ENCODE measurements at regions not wholly inside any gene's neighbourhood (a gene's known extent, or its start where the extent isn't known, plus 50 kb on each side); places are given as distances from the start of the nearest gene placed in this dataset.

GRCh38 chr12:111103583-111103982 is 183.2 kb upstream of the MYL2 start:
- Mint-ChIP-seq H3K4me3 (ENCODE audit: unreplicated experiment) (no peak overlapping the region), H3K27me3 (ENCODE audit: unreplicated experiment) (no peaks in the 10 kb centered on the region)

GRCh38 chr12:111102102-111102739 is 181.8 kb upstream of the MYL2 start:
- no peaks in the 10 kb centered on the region for H3K4me1 Mint-ChIP-seq (ENCODE audit: unreplicated experiment)
- DNase-seq (ENCODE audit: extremely low spot score, unreplicated experiment): no peak
- no peak overlapping the region for H3K27ac Mint-ChIP-seq (ENCODE audit: unreplicated experiment)

More at GRCh38 chr12:111103583-111103982, 183.2 kb upstream of the MYL2 start:
- Mint-ChIP-seq H3K27ac (ENCODE audit: unreplicated experiment) (no peak overlapping the region), H3K36me3 (ENCODE audit: unreplicated experiment) (no peaks in the 10 kb centered on the region), H3K9me3 (ENCODE audit: unreplicated experiment) (no peaks in the 10 kb centered on the region), H3K4me1 (ENCODE audit: unreplicated experiment) (no peaks in the 10 kb centered on the region)
- no peak for DNase-seq (ENCODE audit: extremely low spot score, unreplicated experiment)
- no peak for TF ChIP-seq CTCF (IDR thresholded peaks at IDR 0.05)

DNA sequence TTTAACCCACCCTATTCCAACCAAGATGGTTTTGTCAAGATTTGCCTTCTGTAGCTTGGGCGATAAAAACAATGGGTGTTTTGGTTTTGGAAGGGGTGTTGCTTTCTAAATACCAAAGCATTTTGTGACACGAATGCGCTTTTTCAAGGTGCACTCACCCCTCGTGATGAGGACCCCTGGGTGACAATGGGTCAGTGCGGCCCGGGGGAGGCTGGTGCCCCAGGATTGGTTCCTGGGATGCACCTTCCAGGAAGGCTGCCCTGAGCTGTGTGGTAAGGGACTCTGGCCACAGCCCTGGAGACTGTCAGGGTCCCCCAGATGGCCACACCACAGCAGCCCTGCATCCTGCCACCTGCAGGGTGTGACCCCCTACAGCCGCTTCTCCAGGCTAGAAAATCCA is 180.6 kb upstream of the MYL2 start:
- Mint-ChIP-seq H3K4me3 (ENCODE audit: unreplicated experiment) (no peak overlapping the region), H3K36me3 (ENCODE audit: unreplicated experiment) (no peaks in the 10 kb centered on the region), H3K9me3 (ENCODE audit: unreplicated experiment) (no peaks in the 10 kb centered on the region), H3K4me1 (ENCODE audit: unreplicated experiment) (no peaks in the 10 kb centered on the region), H3K27ac (ENCODE audit: unreplicated experiment) (no peak overlapping the region), H3K27me3 (ENCODE audit: unreplicated experiment) (no peaks in the 10 kb centered on the region)
- TF ChIP-seq CTCF (IDR thresholded peaks at IDR 0.05): no peak
- DNase-seq (ENCODE audit: extremely low spot score, unreplicated experiment): no peak

More at GRCh38 chr12:111102102-111102739, 181.8 kb upstream of the MYL2 start:
- Mint-ChIP-seq H3K9me3 (ENCODE audit: unreplicated experiment) (no peaks in the 10 kb centered on the region), H3K36me3 (ENCODE audit: unreplicated experiment) (no peaks in the 10 kb centered on the region), H3K27me3 (ENCODE audit: unreplicated experiment) (no peaks in the 10 kb centered on the region), H3K4me3 (ENCODE audit: unreplicated experiment) (no peak overlapping the region)
- TF ChIP-seq CTCF (IDR thresholded peaks at IDR 0.05): no peak

DNA sequence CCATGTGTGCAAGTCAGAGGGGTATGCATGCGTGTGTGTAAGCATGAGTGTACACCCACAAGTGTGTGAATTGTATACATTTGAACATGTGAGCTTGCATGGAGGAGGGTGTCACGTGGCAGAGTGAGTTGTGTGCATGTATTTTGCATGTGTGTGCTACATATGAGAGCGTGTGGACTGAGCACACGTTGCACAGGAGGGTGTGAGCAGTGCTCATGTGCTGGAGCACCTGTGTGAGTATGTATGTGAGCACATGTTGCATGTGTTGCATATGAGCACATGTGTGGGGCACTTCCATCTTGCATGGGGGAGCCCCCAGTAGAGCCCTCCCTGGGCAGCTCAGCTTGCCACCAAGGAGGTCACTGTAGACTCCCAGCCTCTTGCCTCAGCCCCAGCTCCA is 180.2 kb upstream of the MYL2 start:
- Mint-ChIP-seq H3K27me3 (ENCODE audit: unreplicated experiment) (no peaks in the 10 kb centered on the region), H3K27ac (ENCODE audit: unreplicated experiment) (no peak overlapping the region), H3K36me3 (ENCODE audit: unreplicated experiment) (no peaks in the 10 kb centered on the region), H3K9me3 (ENCODE audit: unreplicated experiment) (no peaks in the 10 kb centered on the region), H3K4me3 (ENCODE audit: unreplicated experiment) (no peak overlapping the region), H3K4me1 (ENCODE audit: unreplicated experiment) (no peaks in the 10 kb centered on the region)
- TF ChIP-seq CTCF (IDR thresholded peaks at IDR 0.05): no peak
- no peak for DNase-seq (ENCODE audit: extremely low spot score, unreplicated experiment)

- Mint-ChIP-seq H3K27me3 (ENCODE audit: unreplicated experiment) (no peaks in the 10 kb centered on the region), H3K27ac (ENCODE audit: unreplicated experiment) (no peak overlapping the region), H3K9me3 (ENCODE audit: unreplicated experiment) (no peaks in the 10 kb centered on the region), H3K36me3 (ENCODE audit: unreplicated experiment) (no peaks in the 10 kb centered on the region), H3K4me3 (ENCODE audit: unreplicated experiment) (no peak overlapping the region), H3K4me1 (ENCODE audit: unreplicated experiment) (no peaks in the 10 kb centered on the region)
- no peak for TF ChIP-seq CTCF (IDR thresholded peaks at IDR 0.05)
- DNase-seq (ENCODE audit: extremely low spot score, unreplicated experiment): no peak
These were observed 179.6 kb upstream of the MYL2 start for GRCh38 chr12:111100003-111100402.

Data from osteocyte (in vitro differentiated cells).